GM12891 (cell line): ENCODE measurements at regions not wholly inside any gene's neighbourhood (a gene's known extent, or its start where the extent isn't known, plus 50 kb on each side); places are given as distances from the start of the nearest gene placed in this dataset.

Experiments
- PAX5 ChIP-seq: IDR thresholded peaks from 2 replicates; pipeline ENCODE4 v1.6.1; 2011; ENCODE audit warnings: low read length, moderate library complexity, mild to moderate bottlenecking; ENCODE audit not compliant: insufficient read depth, severe bottlenecking
- POLR2A ChIP-seq: IDR thresholded peaks from 2 replicates; pipeline ENCODE4 v1.6.1; 2011; ENCODE audit warnings: low read depth, low read length, control low read depth
- POLR2AphosphoS5 ChIP-seq: IDR thresholded peaks from 2 replicates; pipeline ENCODE4 v1.6.1; 2011; ENCODE audit warnings: low read depth, low read length, control low read depth
- SPI1 ChIP-seq: IDR thresholded peaks from 2 replicates; pipeline ENCODE4 v1.6.1; 2011; ENCODE audit warnings: low read depth, low read length, control low read depth
- TAF1 ChIP-seq: IDR thresholded peaks from 2 replicates; pipeline ENCODE4 v1.6.1; 2011; ENCODE audit warnings: low read depth, low read length, control low read depth

GRCh38 chr6:91142154-91142553 is 555.3 kb upstream of the MAP3K7 start:
- no peak for TF ChIP-seq POLR2A
- TF ChIP-seq TAF1, result no peak
- TF ChIP-seq PAX5, result no peak
- no peak for TF ChIP-seq POLR2AphosphoS5
- TF ChIP-seq SPI1, result no peak
